Left lung (tissue), 4 donors: ENCODE measurements at regions not wholly inside any gene's neighbourhood (a gene's known extent, or its start where the extent isn't known, plus 50 kb on each side); places are given as distances from the start of the nearest gene placed in this dataset.

Experiments
- ATAC-seq: fragments of 200-7000 bp; cut with Tn5 transposase; one replicate; pipeline ENCODE4 v1.9.1; 2020; ENCODE audit warnings: moderate library complexity
- DNase-seq, 4 donors: peaks; one replicate each; pipeline ENCODE4 v3.0.0-alpha.2; 2013 to 2020
- H3K27ac ChIP-seq, 2 donors: fragments of 200-600 bp; sonication (generic) in 1 of 2; one replicate each; pipeline versions ENCODE4 v1.5.0 to v1.8.0; 2020 to 2021
- H3K27me3 ChIP-seq, 2 donors: fragments of 200-600 bp; sonication (generic) in 1 of 2; one replicate each; pipeline versions ENCODE4 v1.5.0 to v1.8.0; 2020 to 2021
- H3K36me3 ChIP-seq, 2 donors: fragments of 200-600 bp; sonication (generic) in 1 of 2; one replicate each; pipeline versions ENCODE4 v1.5.0 to v1.8.0; 2020 to 2021
- H3K4me1 ChIP-seq, 2 donors: fragments of 200-600 bp; one replicate each; pipeline ENCODE4 v1.8.0; 2021
- H3K4me3 ChIP-seq, 2 donors: fragments of 200-600 bp; sonication (generic) in 1 of 2; one replicate each; pipeline versions ENCODE4 v1.5.0 to v1.8.0; 2020 to 2021; ENCODE audit warnings: mild to moderate bottlenecking in 1 of 2
- H3K9me3 ChIP-seq, 2 donors: fragments of 200-600 bp; sonication (generic) in 1 of 2; one replicate each; pipeline versions ENCODE4 v1.5.0 to v1.8.0; 2020 to 2021
- intact Hi-C, 2 donors: fragments of 100-400 bp; cut with DNase I; formaldehyde crosslinking; loops; one replicate each; pipeline versions ENCODE4 v1.11.2 to v1.14.2; 2022
- TF ChIP-seq, protein P1 (sequence below), 2 donors: fragments of 200-600 bp; sonication (generic) in 1 of 2; IDR thresholded peaks; one replicate each; pipeline versions ENCODE4 v1.5.0 to v1.8.0; 2021; ENCODE audit warnings: antibody characterized with exemption in 2 of 2
- donor health status: DM: no; HTN: yes; CAD: no.
- donor health status: DM: no; HTN: no; CAD: no.

- TF ChIP-seq, protein P1, sequence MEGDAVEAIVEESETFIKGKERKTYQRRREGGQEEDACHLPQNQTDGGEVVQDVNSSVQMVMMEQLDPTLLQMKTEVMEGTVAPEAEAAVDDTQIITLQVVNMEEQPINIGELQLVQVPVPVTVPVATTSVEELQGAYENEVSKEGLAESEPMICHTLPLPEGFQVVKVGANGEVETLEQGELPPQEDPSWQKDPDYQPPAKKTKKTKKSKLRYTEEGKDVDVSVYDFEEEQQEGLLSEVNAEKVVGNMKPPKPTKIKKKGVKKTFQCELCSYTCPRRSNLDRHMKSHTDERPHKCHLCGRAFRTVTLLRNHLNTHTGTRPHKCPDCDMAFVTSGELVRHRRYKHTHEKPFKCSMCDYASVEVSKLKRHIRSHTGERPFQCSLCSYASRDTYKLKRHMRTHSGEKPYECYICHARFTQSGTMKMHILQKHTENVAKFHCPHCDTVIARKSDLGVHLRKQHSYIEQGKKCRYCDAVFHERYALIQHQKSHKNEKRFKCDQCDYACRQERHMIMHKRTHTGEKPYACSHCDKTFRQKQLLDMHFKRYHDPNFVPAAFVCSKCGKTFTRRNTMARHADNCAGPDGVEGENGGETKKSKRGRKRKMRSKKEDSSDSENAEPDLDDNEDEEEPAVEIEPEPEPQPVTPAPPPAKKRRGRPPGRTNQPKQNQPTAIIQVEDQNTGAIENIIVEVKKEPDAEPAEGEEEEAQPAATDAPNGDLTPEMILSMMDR (IDR thresholded peaks at IDR 0.05): no peak
- DNase-seq (no peak), ATAC-seq (no peak)
- Histone ChIP-seq H3K27ac (no peak overlapping the region), H3K4me1 (no peaks in the 10 kb centered on the region), H3K36me3 (no peaks in the 10 kb centered on the region), H3K27me3 (no peaks in the 10 kb centered on the region), H3K9me3 (no peaks in the 10 kb centered on the region), H3K4me3 (no peak overlapping the region)
- intact Hi-C loops: no loop called here
Observed at GRCh38 chr16:62829084-62829483, 792.8 kb upstream of the CDH8 start.

- Histone ChIP-seq H3K27me3 (no peaks in the 10 kb centered on the region), H3K9me3 (no peaks in the 10 kb centered on the region), H3K4me1 (no peaks in the 10 kb centered on the region), H3K27ac (no peak overlapping the region), H3K4me3 (no peak overlapping the region), H3K36me3 (no peaks in the 10 kb centered on the region)
- intact Hi-C loops: no loop called here
- TF ChIP-seq, protein P1 (IDR thresholded peaks at IDR 0.05): no peak
- DNase-seq: no peak
- no peak for ATAC-seq
Observed at GRCh38 chr16:62821824-62822223, 785.6 kb upstream of the CDH8 start.

DNA sequence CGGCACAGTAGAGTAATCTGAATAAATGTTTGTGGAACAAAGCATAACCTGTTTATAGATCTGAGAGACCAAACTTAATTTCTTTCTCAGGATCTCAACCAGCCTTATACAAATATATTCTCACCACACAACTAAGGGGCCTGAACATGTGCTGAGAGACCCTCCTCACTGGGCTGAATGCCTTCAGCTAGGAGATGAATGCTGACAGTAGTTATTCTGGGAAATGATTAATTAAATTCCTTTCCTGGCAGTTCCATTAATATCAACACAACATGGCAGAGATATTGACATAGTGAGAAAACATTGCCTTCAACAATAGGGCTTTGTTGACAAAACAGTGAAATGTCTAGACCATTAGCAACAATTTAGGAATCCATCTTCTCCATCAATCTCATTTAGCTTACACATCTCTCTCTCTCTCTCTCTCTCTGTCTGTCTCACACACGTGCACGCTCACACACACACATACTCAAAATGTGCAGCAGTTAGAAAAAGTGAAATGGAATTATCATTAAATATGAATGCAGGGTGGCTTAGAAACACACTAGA lies 780.8 kb upstream of the CDH8 start:
- Histone ChIP-seq H3K27ac (no peak overlapping the region), H3K9me3 (peaks cover 0 to 2% of the 10 kb centered on the region in 2 donors), H3K27me3 (no peaks in the 10 kb centered on the region), H3K4me1 (no peaks in the 10 kb centered on the region), H3K4me3 (no peak overlapping the region), H3K36me3 (no peaks in the 10 kb centered on the region)
- TF ChIP-seq, protein P1 (IDR thresholded peaks at IDR 0.05): no peak
- ATAC-seq: no peak
- intact Hi-C loops: no loop called here
- DNase-seq: no peak

- Histone ChIP-seq H3K36me3 (no peaks in the 10 kb centered on the region), H3K9me3 (peaks cover 0 to 6% of the 10 kb centered on the region in 2 donors), H3K27me3 (no peaks in the 10 kb centered on the region), H3K27ac (no peak overlapping the region), H3K4me1 (no peaks in the 10 kb centered on the region), H3K4me3 (no peak overlapping the region)
- TF ChIP-seq, protein P1 (IDR thresholded peaks at IDR 0.05): no peak
- DNase-seq: no peak
- intact Hi-C loops: no loop called here
- no peak for ATAC-seq
Observed at GRCh38 chr16:62814891-62815290, 778.7 kb upstream of the CDH8 start.

GRCh38 chr16:62805221-62805857 lies 769.1 kb upstream of the CDH8 start:
- Histone ChIP-seq H3K27me3 (no peaks in the 10 kb centered on the region), H3K27ac (no peak overlapping the region), H3K4me1 (no peaks in the 10 kb centered on the region), H3K36me3 (no peaks in the 10 kb centered on the region), H3K9me3 (peaks cover 0 to 10% of the 10 kb centered on the region in 2 donors), H3K4me3 (no peak overlapping the region)
- intact Hi-C loops: no loop called here
- DNase-seq (no peak), ATAC-seq (no peak)
- TF ChIP-seq, protein P1 (IDR thresholded peaks at IDR 0.05): no peak
